ENCODE measurements at regions not wholly inside any gene's neighbourhood (a gene's known extent, or its start where the extent isn't known, plus 50 kb on each side); places are given as distances from the start of the nearest gene placed in this dataset.

- no peak for TF ChIP-seq CTCF (IDR thresholded peaks at IDR 0.05; ENCODE audit: borderline replicate concordance, extremely low read depth, low read length, poor library complexity, severe bottlenecking)
- TF ChIP-seq EZH2 (IDR thresholded peaks at IDR 0.05; ENCODE audit: borderline replicate concordance, low read depth, low read length, severe bottlenecking) = no peak
These were observed 658.2 kb downstream of the TDRD15 start for GRCh38 chr2:21781962-21782361.

Measured in DND-41 (cell line).